ENCODE measurements at regions not wholly inside any gene's neighbourhood (a gene's known extent, or its start where the extent isn't known, plus 50 kb on each side); places are given as distances from the start of the nearest gene placed in this dataset.

- TF ChIP-seq CTCF (conservative IDR thresholded peaks at IDR 0.05; ENCODE audit: low read depth, low read length): no peak
- TF ChIP-seq EZH2 (IDR thresholded peaks at IDR 0.05; ENCODE audit: borderline replicate concordance, low read depth, low read length, poor library complexity, severe bottlenecking): no peak
Observed at GRCh38 chr2:240239325-240239724, 98.9 kb upstream of the OTOS start.

Measured in A673 (cell line).